Stimulated activated naive CD8-positive, alpha-beta T cell treated with anti-CD3 and anti-CD28 coated beads, Interleukin-15, amount 100 ng/mL, for 72 hours (primary cell): ENCODE measurements at regions not wholly inside any gene's neighbourhood (a gene's known extent, or its start where the extent isn't known, plus 50 kb on each side); places are given as distances from the start of the nearest gene placed in this dataset.

ENCODE experiments used
- ATAC-seq: fragments of 150-1000 bp; cut with Tn5 transposase; 2 replicates; pipeline ENCODE4 v1.10.0; 2021; ENCODE audit warnings: mild to moderate bottlenecking, moderate library complexity
- DNase-seq, 2 donors: peaks; one replicate each; pipeline ENCODE4 v3.0.0; 2021 to 2022
- H3K27ac Mint-ChIP-seq, 2 donors: one replicate each; pipeline ENCODE4 v1.8.0; 2022; ENCODE audit warnings: mild to moderate bottlenecking in 2 of 2, mixed read lengths in 2 of 2, moderate library complexity in 2 of 2
- H3K27me3 Mint-ChIP-seq: one replicate; pipeline ENCODE4 v1.8.0; 2022; ENCODE audit warnings: mixed read lengths
- H3K4me1 Mint-ChIP-seq: one replicate; pipeline ENCODE4 v1.8.0; 2022; ENCODE audit warnings: mild to moderate bottlenecking, mixed read lengths
- H3K4me3 Mint-ChIP-seq, 2 donors: one replicate each; pipeline ENCODE4 v1.8.0; 2022; ENCODE audit warnings: mild to moderate bottlenecking in 2 of 2, mixed read lengths in 2 of 2, moderate library complexity in 1 of 2
- H3K9me3 Mint-ChIP-seq, 2 donors: one replicate each; pipeline ENCODE4 v1.8.0; 2022; ENCODE audit warnings: mixed read lengths in 2 of 2

DNA sequence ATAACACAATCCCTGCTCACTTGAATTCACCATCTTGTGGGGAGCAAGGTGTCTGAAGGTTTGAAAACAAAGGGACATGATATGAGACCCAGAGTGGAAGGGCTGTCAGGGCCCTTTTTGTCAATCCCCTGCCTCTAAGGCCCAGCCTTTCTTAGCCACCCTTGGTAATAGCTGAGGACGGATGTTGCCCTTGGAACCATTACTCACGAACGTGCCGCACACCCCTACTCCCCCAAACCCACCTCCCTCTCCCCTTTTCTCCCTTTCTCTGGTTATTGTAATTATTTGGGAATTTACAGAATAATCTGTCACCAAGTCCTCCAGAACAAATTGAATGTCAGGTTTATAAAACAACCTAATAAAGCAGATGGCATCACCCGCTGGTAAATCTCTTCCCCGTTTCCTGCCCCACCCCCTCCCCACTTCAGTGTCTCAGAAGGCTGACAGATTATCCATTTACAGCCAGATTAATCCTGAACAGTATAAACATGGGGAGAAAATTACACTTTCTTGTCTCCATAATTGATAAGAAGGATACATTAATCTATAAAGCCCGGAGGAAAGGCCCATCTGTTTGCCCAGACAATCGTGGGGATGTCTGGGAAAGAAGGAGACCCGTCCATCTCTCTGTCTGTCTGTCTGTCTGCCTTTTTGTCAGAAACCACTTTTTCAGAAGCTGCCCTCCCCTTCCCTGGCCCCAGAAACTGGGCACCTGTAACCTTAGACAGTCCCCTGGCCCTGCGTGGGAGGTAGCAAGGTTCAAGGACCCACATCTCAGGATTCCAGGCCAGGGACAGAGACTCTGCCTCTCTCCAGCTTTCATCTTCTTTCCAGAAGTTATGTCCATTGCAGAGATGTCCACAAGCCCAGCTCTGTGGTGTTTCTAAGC, 60.6 kb upstream of the CD34 start:
- peak overlapping the region in 1 of 2 donors; percentile 10 for H3K27ac Mint-ChIP-seq
- H3K4me3 Mint-ChIP-seq, result no peak overlapping the region
- DNase-seq (no peak), ATAC-seq (no peak)
- no peaks in the 10 kb centered on the region for H3K9me3 Mint-ChIP-seq
- H3K27me3 Mint-ChIP-seq, result peaks cover 29% of the 10 kb centered on the region
- H3K4me1 Mint-ChIP-seq, result no peaks in the 10 kb centered on the region

DNA sequence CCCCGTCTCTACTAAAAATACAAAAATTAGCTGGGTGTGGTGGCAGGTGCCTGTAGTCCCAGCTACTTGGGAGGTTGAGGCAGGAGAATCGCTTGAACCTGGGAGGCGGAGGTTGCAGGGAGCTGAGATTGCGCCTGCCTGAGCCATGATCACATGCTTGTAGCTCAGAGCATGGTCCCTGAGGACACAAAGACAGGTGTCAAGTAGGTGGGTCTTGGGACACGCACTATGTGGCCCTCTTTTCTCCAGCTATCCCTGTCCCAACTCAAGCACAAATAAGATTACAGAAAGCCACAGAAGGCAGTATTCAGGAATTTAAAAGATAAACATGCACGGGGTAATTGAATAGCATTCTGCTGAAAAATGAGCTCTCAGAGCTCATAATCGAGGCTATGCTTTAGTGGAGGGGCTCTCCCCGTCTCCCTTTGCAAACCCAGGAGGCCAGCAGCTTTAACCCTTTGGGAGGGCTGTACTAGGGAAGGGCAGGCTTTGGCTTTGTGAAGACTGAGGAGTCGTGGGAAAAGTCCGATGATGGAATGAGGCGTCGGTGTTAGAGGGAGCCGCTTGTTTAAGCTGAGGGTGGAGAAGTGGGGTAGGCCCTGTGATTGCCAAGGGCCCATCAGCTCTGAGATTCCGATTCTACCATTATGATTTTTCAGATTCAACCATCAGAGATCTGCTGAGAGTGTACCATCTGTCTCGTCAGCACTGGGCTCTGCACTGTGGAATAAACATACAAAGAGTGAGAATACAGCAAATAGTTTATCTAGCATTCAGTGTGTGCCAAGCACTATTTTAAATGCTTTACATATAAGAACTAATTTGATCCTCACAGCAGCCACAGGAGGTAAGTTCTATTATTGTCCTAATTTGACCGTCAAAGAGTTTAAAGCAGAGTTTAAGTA, 59.7 kb upstream of the CD34 start:
- no peaks in the 10 kb centered on the region for H3K9me3 Mint-ChIP-seq
- ATAC-seq (no peak), DNase-seq (no peak)
- no peaks in the 10 kb centered on the region for H3K4me1 Mint-ChIP-seq
- no peak overlapping the region for H3K4me3 Mint-ChIP-seq
- H3K27ac Mint-ChIP-seq, result no peak overlapping the region
- peaks cover 29% of the 10 kb centered on the region for H3K27me3 Mint-ChIP-seq

DNA sequence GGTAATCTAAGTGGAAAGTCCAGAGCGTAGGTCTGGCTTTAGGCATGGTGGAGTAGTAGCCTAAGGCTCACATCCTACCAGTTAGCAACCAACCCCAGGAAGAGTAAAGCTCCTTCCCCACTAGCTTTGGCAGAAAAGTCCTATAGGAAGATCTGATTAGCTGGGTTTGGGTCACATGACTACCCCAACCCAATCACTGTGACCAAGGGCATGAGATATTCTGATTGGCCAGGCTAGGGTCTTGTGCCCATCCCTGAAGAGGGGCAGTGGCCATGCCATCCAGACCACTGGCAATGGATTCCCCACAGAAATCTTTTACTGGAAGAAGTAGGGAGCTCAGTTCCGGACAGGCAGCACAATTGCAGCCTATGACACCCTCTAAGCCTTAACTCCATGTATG, 58.6 kb upstream of the CD34 start:
- no peaks in the 10 kb centered on the region for H3K4me1 Mint-ChIP-seq
- peaks cover 27% of the 10 kb centered on the region for H3K27me3 Mint-ChIP-seq
- ATAC-seq (no peak), DNase-seq (no peak)
- H3K9me3 Mint-ChIP-seq, result no peaks in the 10 kb centered on the region
- no peak overlapping the region for H3K27ac Mint-ChIP-seq
- no peak overlapping the region for H3K4me3 Mint-ChIP-seq

- Mint-ChIP-seq H3K4me1 (peaks cover 3% of the 10 kb centered on the region), H3K27me3 (peaks cover 19% of the 10 kb centered on the region), H3K27ac (no peak overlapping the region), H3K9me3 (no peaks in the 10 kb centered on the region), H3K4me3 (no peak overlapping the region)
- DNase-seq (no peak), ATAC-seq (no peak)
Observed at GRCh38 chr1:207968521-207969009, 57.6 kb upstream of the CD34 start.

GRCh38 chr1:207967703-207968102, 56.8 kb upstream of the CD34 start:
- Mint-ChIP-seq H3K4me1 (peaks cover 11% of the 10 kb centered on the region), H3K4me3 (no peak overlapping the region), H3K9me3 (no peaks in the 10 kb centered on the region), H3K27ac (peak overlapping the region in 1 of 2 donors; percentile 41), H3K27me3 (peaks cover 13% of the 10 kb centered on the region)
- DNase-seq (no peak), ATAC-seq (no peak)

DNA sequence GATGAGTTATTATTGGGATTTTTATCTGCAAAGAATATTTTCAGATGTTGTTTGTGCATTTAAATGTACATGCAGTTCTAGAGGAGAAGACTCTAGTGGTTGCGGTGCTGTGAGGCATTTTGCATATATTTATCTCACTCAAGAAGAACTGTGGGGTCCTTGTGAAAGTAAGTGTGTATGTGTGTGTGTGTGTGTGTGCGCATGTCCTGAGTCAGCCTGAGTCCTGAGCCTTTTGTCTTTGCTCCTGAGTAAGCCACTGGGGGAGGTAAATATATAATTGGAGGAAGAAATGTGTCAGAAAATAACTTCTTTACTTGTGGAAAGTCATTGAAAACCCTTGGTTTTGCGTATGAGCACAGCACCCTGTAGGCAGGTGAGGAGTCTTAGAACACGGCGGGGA, 55.6 kb upstream of the CD34 start:
- Mint-ChIP-seq H3K9me3 (no peaks in the 10 kb centered on the region), H3K4me3 (no peak overlapping the region), H3K27me3 (peaks cover 12% of the 10 kb centered on the region), H3K27ac (no peak overlapping the region), H3K4me1 (peaks cover 16% of the 10 kb centered on the region)
- DNase-seq (no peak), ATAC-seq (no peak)

GRCh38 chr1:207965392-207966387, 54.8 kb upstream of the CD34 start:
- Mint-ChIP-seq H3K27ac (no peak overlapping the region), H3K4me3 (no peak overlapping the region), H3K27me3 (peaks cover 18% of the 10 kb centered on the region), H3K4me1 (peaks cover 16% of the 10 kb centered on the region), H3K9me3 (no peaks in the 10 kb centered on the region)
- DNase-seq (no peak), ATAC-seq (no peak)

GRCh38 chr1:207964195-207964966, 53.5 kb upstream of the CD34 start:
- H3K4me3 Mint-ChIP-seq, result peak overlapping the region; percentile 12 to 43
- H3K27me3 Mint-ChIP-seq, result peaks cover 32% of the 10 kb centered on the region
- peak overlapping the region in 1 of 2 donors; percentile 73 for H3K27ac Mint-ChIP-seq
- H3K4me1 Mint-ChIP-seq, result peaks cover 20% of the 10 kb centered on the region
- peak; percentile 6 for ATAC-seq
- H3K9me3 Mint-ChIP-seq, result no peaks in the 10 kb centered on the region
- DNase-seq, result no peak

GRCh38 chr1:207963427-207964194, 52.7 kb upstream of the CD34 start:
- DNase-seq (peak; percentile 88), ATAC-seq (peak; percentile 81)
- Mint-ChIP-seq H3K4me3 (peak overlapping the region; percentile 86 to 89), H3K9me3 (no peaks in the 10 kb centered on the region), H3K27me3 (peaks cover 39% of the 10 kb centered on the region), H3K27ac (peak overlapping the region; percentile 82 to 94), H3K4me1 (peaks cover 25% of the 10 kb centered on the region)

- Mint-ChIP-seq H3K27ac (peak overlapping the region; percentile 69 to 94), H3K4me3 (peak overlapping the region; percentile 86 to 89), H3K9me3 (no peaks in the 10 kb centered on the region), H3K4me1 (peaks cover 26% of the 10 kb centered on the region), H3K27me3 (peaks cover 47% of the 10 kb centered on the region)
- DNase-seq (no peak), ATAC-seq (peak; percentile 27)
Observed at GRCh38 chr1:207962716-207963426, 51.9 kb upstream of the CD34 start.
